Heart left ventricle (tissue), 13 donors: ENCODE measurements at regions not wholly inside any gene's neighbourhood (a gene's known extent, or its start where the extent isn't known, plus 50 kb on each side); places are given as distances from the start of the nearest gene placed in this dataset.

ENCODE experiments used
- POLR2A ChIP-seq, 2 donors: fragments of 450-650 bp; IDR thresholded peaks; one replicate each; pipeline ENCODE4 v1.6.1; 2017; ENCODE audit warnings: antibody characterized with exemption in 2 of 2, mild to moderate bottlenecking in 2 of 2, moderate library complexity in 2 of 2
- TF ChIP-seq, protein P1 (sequence below), 12 donors: fragments of 200-600 bp; sonication (generic) in 4 of 12; IDR thresholded peaks; one replicate each; pipeline versions ENCODE4 v1.5.0 to v1.8.0; 2018 to 2022; ENCODE audit warnings: antibody characterized with exemption in 12 of 12, mild to moderate bottlenecking in 5 of 12
- donor health status: ischemic (EF 13 %, LVEDD 7.1; RV severe dilation, severe dysfunction).
- donor health status: DM: no; HTN: yes; CAD: no.
- donor health status: DM: no; HTN: no; CAD: no.
- donor health status: ischemic (EF 25% LVEDD 6.9; RV normal size, moderate dysfunction).
- donor health status: ischemic (EF 25% LVEDD 5.7; RV mildly dilated, moderate dysfunction).
- donor health status: ischemic (EF 35%, LVEDD 5.7; RV mildly dilated, moderate dysfunction).
- donor health status: nonischemic (EF 11% LVEDD 7.7; RV severe dilation, severe dysfunction).
- donor health status: DM: yes; HTN: yes; CAD: no.
- donor health status: PGD.
- donor health status: ischemic (EF 29% LVEDD 5.4; RV normal size, mild dysfunction).
- donor health status: nonischemic (EF 23%, LVEDD 6.1; RV moderate dilation, normal function).

GRCh38 chr10:33974976-33975478 is 640.6 kb upstream of the NRP1 start:
- TF ChIP-seq, protein P1, sequence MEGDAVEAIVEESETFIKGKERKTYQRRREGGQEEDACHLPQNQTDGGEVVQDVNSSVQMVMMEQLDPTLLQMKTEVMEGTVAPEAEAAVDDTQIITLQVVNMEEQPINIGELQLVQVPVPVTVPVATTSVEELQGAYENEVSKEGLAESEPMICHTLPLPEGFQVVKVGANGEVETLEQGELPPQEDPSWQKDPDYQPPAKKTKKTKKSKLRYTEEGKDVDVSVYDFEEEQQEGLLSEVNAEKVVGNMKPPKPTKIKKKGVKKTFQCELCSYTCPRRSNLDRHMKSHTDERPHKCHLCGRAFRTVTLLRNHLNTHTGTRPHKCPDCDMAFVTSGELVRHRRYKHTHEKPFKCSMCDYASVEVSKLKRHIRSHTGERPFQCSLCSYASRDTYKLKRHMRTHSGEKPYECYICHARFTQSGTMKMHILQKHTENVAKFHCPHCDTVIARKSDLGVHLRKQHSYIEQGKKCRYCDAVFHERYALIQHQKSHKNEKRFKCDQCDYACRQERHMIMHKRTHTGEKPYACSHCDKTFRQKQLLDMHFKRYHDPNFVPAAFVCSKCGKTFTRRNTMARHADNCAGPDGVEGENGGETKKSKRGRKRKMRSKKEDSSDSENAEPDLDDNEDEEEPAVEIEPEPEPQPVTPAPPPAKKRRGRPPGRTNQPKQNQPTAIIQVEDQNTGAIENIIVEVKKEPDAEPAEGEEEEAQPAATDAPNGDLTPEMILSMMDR (IDR thresholded peaks at IDR 0.05): no peak
- TF ChIP-seq POLR2A (IDR thresholded peaks at IDR 0.05): no peak
